Hematopoietic multipotent progenitor cell treated with erythropoietin and hydrocortisone succinate and interleukin-3 and kit ligand, for 8 days (in vitro differentiated cells): ENCODE measurements at regions not wholly inside any gene's neighbourhood (a gene's known extent, or its start where the extent isn't known, plus 50 kb on each side); places are given as distances from the start of the nearest gene placed in this dataset.
A peak's percentile ranks its signal among the peaks of the same experiment; 100 is the strongest.

ENCODE experiments used
- DNase-seq: peaks from one replicate; pipeline ENCODE4 v3.0.0-alpha.2; 2015

GRCh38 chr6:144854654-144855053 lies 569.5 kb downstream of the UTRN start:
- no peak for DNase-seq

GRCh38 chr6:144855375-144855774 lies 570.2 kb downstream of the UTRN start:
- no peak for DNase-seq

GRCh38 chr6:144855812-144856531 lies 570.8 kb downstream of the UTRN start:
- DNase-seq = no peak

- DNase-seq = no peak
These were observed 571.5 kb downstream of the UTRN start for GRCh38 chr6:144856622-144857021.

- no peak for DNase-seq
These were observed 572.0 kb downstream of the UTRN start for GRCh38 chr6:144857086-144857485.

GRCh38 chr6:144862769-144863168 lies 577.6 kb downstream of the UTRN start:
- DNase-seq = no peak

GRCh38 chr6:144867761-144868160 lies 582.6 kb downstream of the UTRN start:
- no peak for DNase-seq

- DNase-seq = no peak
These were observed 585.6 kb downstream of the UTRN start for GRCh38 chr6:144870782-144871181.

- no peak for DNase-seq
These were observed 588.7 kb downstream of the UTRN start for GRCh38 chr6:144873623-144874378.

- no peak for DNase-seq
These were observed 591.6 kb downstream of the UTRN start for GRCh38 chr6:144876689-144877088.

- no peak for DNase-seq
These were observed 592.0 kb downstream of the UTRN start for GRCh38 chr6:144877118-144877517.

GRCh38 chr6:144878577-144878976 lies 593.4 kb downstream of the UTRN start:
- DNase-seq = no peak

GRCh38 chr6:144879436-144879835 lies 594.3 kb downstream of the UTRN start:
- no peak for DNase-seq

- DNase-seq = no peak
These were observed 597.3 kb downstream of the UTRN start for GRCh38 chr6:144882425-144882824.

- DNase-seq = no peak
These were observed 598.8 kb downstream of the UTRN start for GRCh38 chr6:144883915-144884314.

- DNase-seq = no peak
These were observed 600.7 kb downstream of the UTRN start for GRCh38 chr6:144885817-144886216.

GRCh38 chr6:144886682-144887081 lies 601.5 kb downstream of the UTRN start:
- DNase-seq = peak; percentile 98

GRCh38 chr6:144888621-144889020 lies 603.5 kb downstream of the UTRN start:
- DNase-seq = no peak

- no peak for DNase-seq
These were observed 608.6 kb downstream of the UTRN start for GRCh38 chr6:144893680-144894151.

GRCh38 chr6:144894240-144894639 lies 609.1 kb downstream of the UTRN start:
- DNase-seq = no peak

- no peak for DNase-seq
These were observed 610.5 kb downstream of the UTRN start for GRCh38 chr6:144895313-144896278.

- no peak for DNase-seq
These were observed 611.2 kb downstream of the UTRN start for GRCh38 chr6:144896289-144896688.

GRCh38 chr6:144896871-144897270 lies 611.7 kb downstream of the UTRN start:
- no peak for DNase-seq
